ENCODE measurements at regions not wholly inside any gene's neighbourhood (a gene's known extent, or its start where the extent isn't known, plus 50 kb on each side); places are given as distances from the start of the nearest gene placed in this dataset.

GRCh38 chr2:19068206-19068605, 290.2 kb downstream of the OSR1 start:
- Histone ChIP-seq H3K9me3 (ENCODE audit: control insufficient read depth, low read length) (no peaks in the 10 kb centered on the region), H3K4me1 (ENCODE audit: control insufficient read depth, insufficient read depth, low read length, poor library complexity, severe bottlenecking) (no peaks in the 10 kb centered on the region), H3K4me3 (ENCODE audit: extremely low read depth, insufficient read depth, low read length, poor library complexity, severe bottlenecking) (no peak overlapping the region), H3K36me3 (ENCODE audit: control insufficient read depth, insufficient read depth, low read length) (no peaks in the 10 kb centered on the region), H3K27ac (ENCODE audit: low read depth, low read length, severe bottlenecking) (no peak overlapping the region)
- 88 to 95% methylated on average over 1 to 2 of the region's 2 CpGs for WGBS, 2 experiments (ENCODE audit: insufficient coverage in 2 of 2)

GRCh38 chr2:19062370-19062769, 296.1 kb downstream of the OSR1 start:
- no peaks in the 10 kb centered on the region for H3K9me3 ChIP-seq (ENCODE audit: control insufficient read depth, low read length)
- no CpG with 5 or more reads among the region's 1 CpG for WGBS, 2 experiments (ENCODE audit: insufficient coverage in 2 of 2)
- H3K36me3 ChIP-seq (ENCODE audit: control insufficient read depth, insufficient read depth, low read length) = no peaks in the 10 kb centered on the region
- no peak overlapping the region for H3K27ac ChIP-seq (ENCODE audit: low read depth, low read length, severe bottlenecking)
- H3K4me3 ChIP-seq (ENCODE audit: extremely low read depth, insufficient read depth, low read length, poor library complexity, severe bottlenecking) = no peak overlapping the region
- no peaks in the 10 kb centered on the region for H3K4me1 ChIP-seq (ENCODE audit: control insufficient read depth, insufficient read depth, low read length, poor library complexity, severe bottlenecking)

- H3K4me3 ChIP-seq (ENCODE audit: extremely low read depth, insufficient read depth, low read length, poor library complexity, severe bottlenecking) = no peak overlapping the region
- H3K27ac ChIP-seq (ENCODE audit: low read depth, low read length, severe bottlenecking) = no peak overlapping the region
- no peaks in the 10 kb centered on the region for H3K4me1 ChIP-seq (ENCODE audit: control insufficient read depth, insufficient read depth, low read length, poor library complexity, severe bottlenecking)
- WGBS, 2 experiments (ENCODE audit: insufficient coverage in 2 of 2) = no CpG with 5 or more reads among the region's 1 CpG
- H3K9me3 ChIP-seq (ENCODE audit: control insufficient read depth, low read length) = no peaks in the 10 kb centered on the region
- no peaks in the 10 kb centered on the region for H3K36me3 ChIP-seq (ENCODE audit: control insufficient read depth, insufficient read depth, low read length)
Measured at GRCh38 chr2:19059076-19059475, 299.3 kb downstream of the OSR1 start.

GRCh38 chr2:19051203-19051831, 307.1 kb downstream of the OSR1 start:
- H3K36me3 ChIP-seq (ENCODE audit: control insufficient read depth, insufficient read depth, low read length) = no peaks in the 10 kb centered on the region
- H3K9me3 ChIP-seq (ENCODE audit: control insufficient read depth, low read length) = no peaks in the 10 kb centered on the region
- 74 to 90% methylated on average over 2 to 3 of the region's 5 CpGs for WGBS, 2 experiments (ENCODE audit: insufficient coverage in 2 of 2)
- no peak overlapping the region for H3K4me3 ChIP-seq (ENCODE audit: extremely low read depth, insufficient read depth, low read length, poor library complexity, severe bottlenecking)
- H3K4me1 ChIP-seq (ENCODE audit: control insufficient read depth, insufficient read depth, low read length, poor library complexity, severe bottlenecking) = no peaks in the 10 kb centered on the region
- H3K27ac ChIP-seq (ENCODE audit: low read depth, low read length, severe bottlenecking) = no peak overlapping the region

GRCh38 chr2:19050354-19050753, 308.1 kb downstream of the OSR1 start:
- H3K9me3 ChIP-seq (ENCODE audit: control insufficient read depth, low read length) = no peaks in the 10 kb centered on the region
- H3K27ac ChIP-seq (ENCODE audit: low read depth, low read length, severe bottlenecking) = no peak overlapping the region
- no peaks in the 10 kb centered on the region for H3K4me1 ChIP-seq (ENCODE audit: control insufficient read depth, insufficient read depth, low read length, poor library complexity, severe bottlenecking)
- no peak overlapping the region for H3K4me3 ChIP-seq (ENCODE audit: extremely low read depth, insufficient read depth, low read length, poor library complexity, severe bottlenecking)
- H3K36me3 ChIP-seq (ENCODE audit: control insufficient read depth, insufficient read depth, low read length) = no peaks in the 10 kb centered on the region

GRCh38 chr2:19048593-19049266, 309.7 kb downstream of the OSR1 start:
- Histone ChIP-seq H3K4me3 (ENCODE audit: extremely low read depth, insufficient read depth, low read length, poor library complexity, severe bottlenecking) (no peak overlapping the region), H3K9me3 (ENCODE audit: control insufficient read depth, low read length) (no peaks in the 10 kb centered on the region), H3K36me3 (ENCODE audit: control insufficient read depth, insufficient read depth, low read length) (no peaks in the 10 kb centered on the region), H3K27ac (ENCODE audit: low read depth, low read length, severe bottlenecking) (no peak overlapping the region), H3K4me1 (ENCODE audit: control insufficient read depth, insufficient read depth, low read length, poor library complexity, severe bottlenecking) (no peaks in the 10 kb centered on the region)
- WGBS, 2 experiments (ENCODE audit: insufficient coverage in 2 of 2) = 83 to 86% methylated on average over 1 to 2 of the region's 5 CpGs

- no peak overlapping the region for H3K27ac ChIP-seq (ENCODE audit: low read depth, low read length, severe bottlenecking)
- 67 to 90% methylated on average over 1 to 4 of the region's 4 CpGs for WGBS, 2 experiments (ENCODE audit: insufficient coverage in 2 of 2)
- H3K4me3 ChIP-seq (ENCODE audit: extremely low read depth, insufficient read depth, low read length, poor library complexity, severe bottlenecking) = no peak overlapping the region
- H3K4me1 ChIP-seq (ENCODE audit: control insufficient read depth, insufficient read depth, low read length, poor library complexity, severe bottlenecking) = no peaks in the 10 kb centered on the region
- no peaks in the 10 kb centered on the region for H3K9me3 ChIP-seq (ENCODE audit: control insufficient read depth, low read length)
- H3K36me3 ChIP-seq (ENCODE audit: control insufficient read depth, insufficient read depth, low read length) = no peaks in the 10 kb centered on the region
Measured at GRCh38 chr2:19046986-19047780, 311.2 kb downstream of the OSR1 start.

GRCh38 chr2:19045151-19045550, 313.3 kb downstream of the OSR1 start:
- Histone ChIP-seq H3K9me3 (ENCODE audit: control insufficient read depth, low read length) (no peaks in the 10 kb centered on the region), H3K27ac (ENCODE audit: low read depth, low read length, severe bottlenecking) (no peak overlapping the region), H3K4me1 (ENCODE audit: control insufficient read depth, insufficient read depth, low read length, poor library complexity, severe bottlenecking) (no peaks in the 10 kb centered on the region), H3K4me3 (ENCODE audit: extremely low read depth, insufficient read depth, low read length, poor library complexity, severe bottlenecking) (no peak overlapping the region), H3K36me3 (ENCODE audit: control insufficient read depth, insufficient read depth, low read length) (no peaks in the 10 kb centered on the region)
- WGBS, 2 experiments (ENCODE audit: insufficient coverage in 2 of 2) = 77 to 100% methylated on average over 2 to 3 of the region's 4 CpGs

- no peaks in the 10 kb centered on the region for H3K36me3 ChIP-seq (ENCODE audit: control insufficient read depth, insufficient read depth, low read length)
- no peak overlapping the region for H3K4me3 ChIP-seq (ENCODE audit: extremely low read depth, insufficient read depth, low read length, poor library complexity, severe bottlenecking)
- H3K27ac ChIP-seq (ENCODE audit: low read depth, low read length, severe bottlenecking) = no peak overlapping the region
- no peaks in the 10 kb centered on the region for H3K9me3 ChIP-seq (ENCODE audit: control insufficient read depth, low read length)
- no CpG with 5 or more reads among the region's 2 CpGs for WGBS, 2 experiments (ENCODE audit: insufficient coverage in 2 of 2)
- no peaks in the 10 kb centered on the region for H3K4me1 ChIP-seq (ENCODE audit: control insufficient read depth, insufficient read depth, low read length, poor library complexity, severe bottlenecking)
Measured at GRCh38 chr2:19043893-19044292, 314.5 kb downstream of the OSR1 start.

GRCh38 chr2:19041434-19042041, 316.9 kb downstream of the OSR1 start:
- Histone ChIP-seq H3K4me1 (ENCODE audit: control insufficient read depth, insufficient read depth, low read length, poor library complexity, severe bottlenecking) (no peaks in the 10 kb centered on the region), H3K27ac (ENCODE audit: low read depth, low read length, severe bottlenecking) (no peak overlapping the region), H3K9me3 (ENCODE audit: control insufficient read depth, low read length) (no peaks in the 10 kb centered on the region), H3K36me3 (ENCODE audit: control insufficient read depth, insufficient read depth, low read length) (no peaks in the 10 kb centered on the region), H3K4me3 (ENCODE audit: extremely low read depth, insufficient read depth, low read length, poor library complexity, severe bottlenecking) (no peak overlapping the region)
- 87 to 97% methylated on average over 2 to 3 of the region's 5 CpGs for WGBS, 2 experiments (ENCODE audit: insufficient coverage in 2 of 2)
